Thoracic aorta (tissue), 2 donors: ENCODE measurements at regions not wholly inside any gene's neighbourhood (a gene's known extent, or its start where the extent isn't known, plus 50 kb on each side); places are given as distances from the start of the nearest gene placed in this dataset.

Experiments
- ATAC-seq: fragments of 150-250 bp; one replicate; pipeline ENCODE4 v1.8.0; 2017; ENCODE audit warnings: low read depth; ENCODE audit not compliant: insufficient number of reproducible peaks, low FRiP score
- DNase-seq: peaks from one replicate; pipeline ENCODE4 v3.0.0-alpha.2; 2020; ENCODE audit warnings: low spot score
- H3K27ac ChIP-seq, 2 donors: fragments of 200-600 bp; sonication (generic); 1 replicate in 1 of 2; 2 replicates in 1 of 2; pipeline ENCODE4 v1.5.1; 2016; ENCODE audit warnings: mild to moderate bottlenecking in 2 of 2, moderate library complexity in 2 of 2
- H3K27me3 ChIP-seq: fragments of 200-600 bp; sonication (generic); replicated peaks from 2 replicates; pipeline ENCODE4 v1.6.0; 2016; ENCODE audit warnings: mild to moderate bottlenecking; ENCODE audit not compliant: insufficient read depth
- H3K36me3 ChIP-seq: fragments of 200-600 bp; sonication (generic); one replicate; pipeline ENCODE4 v1.5.1; 2016
- H3K4me1 ChIP-seq, 2 donors: fragments of 200-600 bp; sonication (generic); 1 replicate in 1 of 2; 2 replicates in 1 of 2; pipeline versions ENCODE4 v1.5.1 to v1.6.0; 2016; ENCODE audit warnings: low read depth in 2 of 2, mild to moderate bottlenecking in 1 of 2; ENCODE audit not compliant: control insufficient read depth in 1 of 2
- H3K4me3 ChIP-seq: fragments of 200-600 bp; sonication (generic); 2 replicates; pipeline ENCODE4 v1.5.1; 2016; ENCODE audit warnings: mild to moderate bottlenecking
- H3K9me3 ChIP-seq: fragments of 200-600 bp; sonication (generic); 2 replicates; pipeline ENCODE4 v1.5.1; 2016
- CTCF ChIP-seq: fragments of 200-600 bp; sonication (generic); IDR thresholded peaks from one replicate; pipeline ENCODE4 v1.5.1; 2019; ENCODE audit warnings: antibody characterized with exemption

- DNase-seq (no peak), ATAC-seq (no peak)
- H3K9me3 ChIP-seq = no peaks in the 10 kb centered on the region
- no peaks in the 10 kb centered on the region for H3K27me3 ChIP-seq
- TF ChIP-seq CTCF = no peak
- no peaks in the 10 kb centered on the region for H3K36me3 ChIP-seq
- peaks cover 14 to 22% of the 10 kb centered on the region in 2 donors for H3K4me1 ChIP-seq
- peak overlapping the region; percentile 55 to 59 for H3K27ac ChIP-seq
- H3K4me3 ChIP-seq = peak overlapping the region; percentile 65
Observed at GRCh38 chr15:72972362-72972761, 79.9 kb upstream of the NEO1 start.

- TF ChIP-seq CTCF = no peak
Observed at GRCh38 chr15:72971766-72972165, 80.5 kb upstream of the NEO1 start.

GRCh38 chr15:72970933-72971760, 81.1 kb upstream of the NEO1 start:
- TF ChIP-seq CTCF = no peak
- Histone ChIP-seq H3K36me3 (no peaks in the 10 kb centered on the region), H3K27me3 (no peaks in the 10 kb centered on the region), H3K9me3 (no peaks in the 10 kb centered on the region), H3K27ac (peak overlapping the region; percentile 55 to 59), H3K4me3 (peak overlapping the region; percentile 65), H3K4me1 (peaks cover 14 to 22% of the 10 kb centered on the region in 2 donors)
- ATAC-seq (no peak), DNase-seq (no peak)

More at GRCh38 chr15:72971766-72972165, 80.5 kb upstream of the NEO1 start:
- Histone ChIP-seq H3K9me3 (no peaks in the 10 kb centered on the region), H3K27ac (peak overlapping the region; percentile 55 to 59), H3K36me3 (no peaks in the 10 kb centered on the region), H3K27me3 (no peaks in the 10 kb centered on the region), H3K4me1 (peaks cover 14 to 22% of the 10 kb centered on the region in 2 donors), H3K4me3 (peak overlapping the region; percentile 65)
- DNase-seq (no peak), ATAC-seq (no peak)

- no peak for TF ChIP-seq CTCF
- no peaks in the 10 kb centered on the region for H3K36me3 ChIP-seq
- no peaks in the 10 kb centered on the region for H3K27me3 ChIP-seq
- ATAC-seq (no peak), DNase-seq (no peak)
- peaks cover 14 to 22% of the 10 kb centered on the region in 2 donors for H3K4me1 ChIP-seq
- no peaks in the 10 kb centered on the region for H3K9me3 ChIP-seq
- H3K4me3 ChIP-seq = no peak overlapping the region
- no peak overlapping the region for H3K27ac ChIP-seq
Observed at GRCh38 chr15:72968531-72968922, 83.7 kb upstream of the NEO1 start.

GRCh38 chr15:72967811-72968530, 84.3 kb upstream of the NEO1 start:
- Histone ChIP-seq H3K36me3 (no peaks in the 10 kb centered on the region), H3K4me1 (peaks cover 14 to 22% of the 10 kb centered on the region in 2 donors), H3K27me3 (no peaks in the 10 kb centered on the region), H3K4me3 (no peak overlapping the region), H3K27ac (no peak overlapping the region), H3K9me3 (no peaks in the 10 kb centered on the region)
- no peak for TF ChIP-seq CTCF
- no peak for ATAC-seq
- DNase-seq = no peak
